ENCODE measurements at regions not wholly inside any gene's neighbourhood (a gene's known extent, or its start where the extent isn't known, plus 50 kb on each side); places are given as distances from the start of the nearest gene placed in this dataset.

DNA sequence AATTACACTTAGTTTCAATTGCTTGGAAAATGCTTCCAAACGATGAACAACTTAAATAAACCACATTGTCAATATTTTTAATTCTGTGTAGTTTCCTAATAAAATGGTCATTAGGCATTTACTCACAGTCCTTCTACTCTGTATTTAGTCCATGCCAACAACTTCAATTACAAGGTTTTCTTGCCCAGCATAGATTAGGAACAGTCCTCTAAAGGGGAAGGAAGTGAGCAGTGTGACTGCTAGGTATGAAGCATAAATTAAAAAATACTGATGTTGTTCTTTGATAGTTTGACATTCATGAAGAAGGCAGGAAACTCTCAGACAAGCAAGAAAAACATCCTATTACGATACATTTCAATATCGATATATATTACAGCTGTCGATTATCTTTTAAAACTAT is 716.0 kb upstream of the PCDH9 start:
- Histone ChIP-seq H3K4me2 (ENCODE audit: low read depth, low read length) (no peak overlapping the region), H3K9ac (ENCODE audit: low read length) (no peak overlapping the region), H3K79me2 (ENCODE audit: low read length) (no peaks in the 10 kb centered on the region), H4K20me1 (ENCODE audit: insufficient read depth, low read length) (no peaks in the 10 kb centered on the region), H3K4me1 (ENCODE audit: low read length) (no peaks in the 10 kb centered on the region), H3K9me2 (replicated peaks; ENCODE audit: insufficient read depth, low read length) (no peaks in the 10 kb centered on the region), H3K4me3 (ENCODE audit: low read length) (no peak overlapping the region), H3K36me3 (replicated peaks; ENCODE audit: insufficient read depth, low read length) (no peaks in the 10 kb centered on the region), H3K27ac (ENCODE audit: low read length) (no peak overlapping the region), H3F3A (ENCODE audit: insufficient read depth, low read length) (no peaks in the 10 kb centered on the region), H2AFZ (ENCODE audit: low read length) (no peak overlapping the region), H3K27me3 (replicated peaks; ENCODE audit: insufficient read depth, low read length) (no peaks in the 10 kb centered on the region), H3K9me3 (replicated peaks; ENCODE audit: insufficient read depth, low read length) (no peaks in the 10 kb centered on the region)
- TF ChIP-seq, protein P1, sequence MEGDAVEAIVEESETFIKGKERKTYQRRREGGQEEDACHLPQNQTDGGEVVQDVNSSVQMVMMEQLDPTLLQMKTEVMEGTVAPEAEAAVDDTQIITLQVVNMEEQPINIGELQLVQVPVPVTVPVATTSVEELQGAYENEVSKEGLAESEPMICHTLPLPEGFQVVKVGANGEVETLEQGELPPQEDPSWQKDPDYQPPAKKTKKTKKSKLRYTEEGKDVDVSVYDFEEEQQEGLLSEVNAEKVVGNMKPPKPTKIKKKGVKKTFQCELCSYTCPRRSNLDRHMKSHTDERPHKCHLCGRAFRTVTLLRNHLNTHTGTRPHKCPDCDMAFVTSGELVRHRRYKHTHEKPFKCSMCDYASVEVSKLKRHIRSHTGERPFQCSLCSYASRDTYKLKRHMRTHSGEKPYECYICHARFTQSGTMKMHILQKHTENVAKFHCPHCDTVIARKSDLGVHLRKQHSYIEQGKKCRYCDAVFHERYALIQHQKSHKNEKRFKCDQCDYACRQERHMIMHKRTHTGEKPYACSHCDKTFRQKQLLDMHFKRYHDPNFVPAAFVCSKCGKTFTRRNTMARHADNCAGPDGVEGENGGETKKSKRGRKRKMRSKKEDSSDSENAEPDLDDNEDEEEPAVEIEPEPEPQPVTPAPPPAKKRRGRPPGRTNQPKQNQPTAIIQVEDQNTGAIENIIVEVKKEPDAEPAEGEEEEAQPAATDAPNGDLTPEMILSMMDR (IDR thresholded peaks at IDR 0.05; ENCODE audit: low read length) = no peak
- TF ChIP-seq EZH2phosphoT487 (IDR thresholded peaks at IDR 0.05; ENCODE audit: low read length) = no peak
- no peak for TF ChIP-seq EZH2 (optimal IDR thresholded peaks at IDR 0.05; ENCODE audit: low read depth, low read length)
- no peak for DNase-seq

DNA sequence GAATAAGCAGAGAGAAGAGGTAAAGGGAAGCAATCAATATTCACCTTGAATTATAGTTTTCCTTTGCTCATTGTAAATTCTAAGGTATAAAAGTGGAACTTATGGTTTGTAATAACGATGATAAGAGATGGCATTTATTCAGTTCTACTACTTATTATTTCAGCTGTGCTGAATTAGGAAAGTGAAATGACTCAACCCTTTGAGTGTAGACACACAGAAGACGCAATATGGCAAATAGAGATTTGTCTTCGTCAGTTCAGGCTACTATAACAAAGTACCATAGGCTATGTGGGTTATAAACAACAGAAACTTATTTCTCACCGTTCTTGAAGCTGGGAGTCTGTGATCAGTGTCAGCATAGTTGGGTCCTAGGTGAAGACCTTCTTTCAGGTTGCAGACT is 713.0 kb upstream of the PCDH9 start:
- H3K79me2 ChIP-seq (ENCODE audit: low read length) = no peaks in the 10 kb centered on the region
- TF ChIP-seq EZH2 (optimal IDR thresholded peaks at IDR 0.05; ENCODE audit: low read depth, low read length) (no peak), EZH2phosphoT487 (IDR thresholded peaks at IDR 0.05; ENCODE audit: low read length) (no peak)
- TF ChIP-seq, protein P1 (IDR thresholded peaks at IDR 0.05; ENCODE audit: low read length) = no peak
- no peak for DNase-seq
- H3K9me3 ChIP-seq (replicated peaks; ENCODE audit: insufficient read depth, low read length) = no peaks in the 10 kb centered on the region
- no peak overlapping the region for H3K9ac ChIP-seq (ENCODE audit: low read length)
- no peaks in the 10 kb centered on the region for H3K36me3 ChIP-seq (replicated peaks; ENCODE audit: insufficient read depth, low read length)
- H3K27ac ChIP-seq (ENCODE audit: low read length) = no peak overlapping the region
- H4K20me1 ChIP-seq (ENCODE audit: insufficient read depth, low read length) = no peaks in the 10 kb centered on the region
- H3K4me1 ChIP-seq (ENCODE audit: low read length) = no peaks in the 10 kb centered on the region
- H3K9me2 ChIP-seq (replicated peaks; ENCODE audit: insufficient read depth, low read length) = no peaks in the 10 kb centered on the region
- no peaks in the 10 kb centered on the region for H3F3A ChIP-seq (ENCODE audit: insufficient read depth, low read length)
- no peak overlapping the region for H2AFZ ChIP-seq (ENCODE audit: low read length)
- H3K4me3 ChIP-seq (ENCODE audit: low read length) = no peak overlapping the region
- H3K4me2 ChIP-seq (ENCODE audit: low read depth, low read length) = no peak overlapping the region
- no peaks in the 10 kb centered on the region for H3K27me3 ChIP-seq (replicated peaks; ENCODE audit: insufficient read depth, low read length)

DNA sequence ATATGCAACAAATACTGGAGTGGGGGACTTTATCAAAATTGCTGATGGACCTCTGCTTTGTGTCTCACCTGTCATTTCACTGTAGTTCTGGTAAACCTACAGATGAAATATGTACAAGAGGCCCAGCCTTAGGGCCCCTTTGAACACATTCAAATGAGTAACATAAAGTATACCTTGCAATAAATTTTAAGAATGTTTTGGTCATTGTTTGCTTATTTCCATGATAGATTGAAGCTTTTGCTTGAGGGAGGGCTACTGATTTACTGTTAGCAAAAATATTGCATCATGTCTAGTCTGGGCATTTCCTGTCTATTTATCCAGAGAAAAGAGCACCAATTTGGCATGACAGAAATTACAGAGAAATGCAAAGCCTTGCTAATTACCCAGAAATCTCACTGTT is 705.5 kb upstream of the PCDH9 start:
- no peaks in the 10 kb centered on the region for H3F3A ChIP-seq (ENCODE audit: insufficient read depth, low read length)
- no peaks in the 10 kb centered on the region for H3K79me2 ChIP-seq (ENCODE audit: low read length)
- no peak overlapping the region for H3K9ac ChIP-seq (ENCODE audit: low read length)
- no peaks in the 10 kb centered on the region for H3K4me1 ChIP-seq (ENCODE audit: low read length)
- no peaks in the 10 kb centered on the region for H3K9me2 ChIP-seq (replicated peaks; ENCODE audit: insufficient read depth, low read length)
- H3K27me3 ChIP-seq (replicated peaks; ENCODE audit: insufficient read depth, low read length) = no peaks in the 10 kb centered on the region
- DNase-seq = no peak
- H4K20me1 ChIP-seq (ENCODE audit: insufficient read depth, low read length) = no peaks in the 10 kb centered on the region
- H3K4me3 ChIP-seq (ENCODE audit: low read length) = no peak overlapping the region
- no peak overlapping the region for H3K27ac ChIP-seq (ENCODE audit: low read length)
- TF ChIP-seq, protein P1 (IDR thresholded peaks at IDR 0.05; ENCODE audit: low read length) = no peak
- TF ChIP-seq EZH2phosphoT487 (IDR thresholded peaks at IDR 0.05; ENCODE audit: low read length) = no peak
- TF ChIP-seq EZH2 (optimal IDR thresholded peaks at IDR 0.05; ENCODE audit: low read depth, low read length) = no peak
- no peaks in the 10 kb centered on the region for H3K9me3 ChIP-seq (replicated peaks; ENCODE audit: insufficient read depth, low read length)
- no peak overlapping the region for H3K4me2 ChIP-seq (ENCODE audit: low read depth, low read length)
- H3K36me3 ChIP-seq (replicated peaks; ENCODE audit: insufficient read depth, low read length) = no peaks in the 10 kb centered on the region
- H2AFZ ChIP-seq (ENCODE audit: low read length) = no peak overlapping the region
